WTC11 (cell line): ENCODE measurements at regions not wholly inside any gene's neighbourhood (a gene's known extent, or its start where the extent isn't known, plus 50 kb on each side); places are given as distances from the start of the nearest gene placed in this dataset.

Experiments used
- ATAC-seq: fragments of 200-7000 bp; cut with Tn5 transposase; 2 replicates; pipeline ENCODE4 v1.10.0; 2021; ENCODE audit warnings: mild to moderate bottlenecking, moderate library complexity
- CTCF ChIA-PET: fragments of 300-600 bp; sonication (Branson Sonifier 250); formaldehyde crosslinking; loops from one replicate; lab custom pipeline; 2021; ENCODE audit warnings: antibody characterized with exemption; lab: Charles Lee
- POLR2A ChIA-PET: fragments of 350-600 bp; sonication (Branson Sonifier 250); formaldehyde crosslinking; loops from one replicate; lab custom pipeline; 2021; ENCODE audit warnings: antibody characterized with exemption; lab: Charles Lee
- DNase-seq: peaks from one replicate; pipeline ENCODE4 v3.0.0; 2021; ENCODE audit warnings: low spot score
- H3K27ac Mint-ChIP-seq: 2 replicates; pipeline ENCODE4 v1.8.0; 2021; ENCODE audit warnings: mixed read lengths
- H3K27me3 Mint-ChIP-seq: 2 replicates; pipeline ENCODE4 v1.8.0; 2021; ENCODE audit warnings: low read depth, mild to moderate bottlenecking, moderate library complexity, mixed read lengths
- H3K36me3 Mint-ChIP-seq: 2 replicates; pipeline ENCODE4 v1.8.0; 2021; ENCODE audit warnings: mixed read lengths
- H3K4me1 Mint-ChIP-seq: 2 replicates; pipeline ENCODE4 v1.8.0; 2022; ENCODE audit warnings: mixed read lengths
- H3K4me3 Mint-ChIP-seq: 2 replicates; pipeline ENCODE4 v1.8.0; 2021; ENCODE audit warnings: mild to moderate bottlenecking, moderate library complexity, mixed read lengths
- H3K9me3 Mint-ChIP-seq: 2 replicates; pipeline ENCODE4 v1.8.0; 2021; ENCODE audit warnings: mixed read lengths
- AR ChIP-seq: fragments of 250-450 bp; sonication (Bioruptor Pico); IDR thresholded peaks from 2 replicates; pipeline ENCODE4 v1.9.0; 2021; ENCODE audit warnings: mild to moderate bottlenecking
- ARID4B ChIP-seq: sonication (generic); formaldehyde crosslinking; IDR thresholded peaks from 2 replicates; pipeline ENCODE4 v1.8.0; 2023; ENCODE audit warnings: missing genetic modification reagents, mild to moderate bottlenecking, borderline replicate concordance
- ATF2 ChIP-seq: sonication (generic); formaldehyde crosslinking; IDR thresholded peaks from 2 replicates; pipeline ENCODE4 v1.8.1; 2022; ENCODE audit warnings: low read depth, missing genetic modification reagents, borderline replicate concordance
- E2F1 ChIP-seq: sonication (generic); formaldehyde crosslinking; IDR thresholded peaks from 2 replicates; pipeline ENCODE4 v1.8.0; 2022; ENCODE audit warnings: mild to moderate bottlenecking, missing genetic modification reagents
- FOXP4 ChIP-seq: sonication (generic); formaldehyde crosslinking; IDR thresholded peaks from 2 replicates; pipeline ENCODE4 v1.8.0; 2022; ENCODE audit warnings: mild to moderate bottlenecking, missing genetic modification reagents
- GABPB1 ChIP-seq: sonication (generic); formaldehyde crosslinking; IDR thresholded peaks from 2 replicates; pipeline ENCODE4 v1.8.1; 2023; ENCODE audit warnings: mild to moderate bottlenecking, missing genetic modification reagents
- GTF2I ChIP-seq: fragments of 250-450 bp; sonication (Bioruptor Pico); conservative IDR thresholded peaks from 2 replicates; pipeline ENCODE4 v1.4.0; 2021; ENCODE audit warnings: mild to moderate bottlenecking
- HMGXB4 ChIP-seq: sonication (generic); formaldehyde crosslinking; IDR thresholded peaks from 2 replicates; pipeline ENCODE4 v1.8.1; 2023; ENCODE audit warnings: mild to moderate bottlenecking, moderate library complexity, missing genetic modification reagents
- JAZF1 ChIP-seq: fragments of 250-450 bp; sonication (Bioruptor Pico); IDR thresholded peaks from 2 replicates; pipeline ENCODE4 v1.9.0; 2021; ENCODE audit warnings: moderate library complexity, mild to moderate bottlenecking, inconsistent platforms
- KAT7 ChIP-seq: sonication (generic); formaldehyde crosslinking; IDR thresholded peaks from 2 replicates; pipeline ENCODE4 v1.8.1; 2023; ENCODE audit warnings: missing genetic modification reagents, mild to moderate bottlenecking, borderline replicate concordance
- MAX ChIP-seq: sonication (generic); formaldehyde crosslinking; IDR thresholded peaks from 2 replicates; pipeline ENCODE4 v1.8.0; 2022; ENCODE audit warnings: mild to moderate bottlenecking, missing genetic modification reagents
- NFYB ChIP-seq: sonication (generic); formaldehyde crosslinking; conservative IDR thresholded peaks from 2 replicates; pipeline ENCODE4 v1.8.0; 2022; ENCODE audit warnings: low read depth, missing genetic modification reagents
- ZBTB43 ChIP-seq: sonication (generic); formaldehyde crosslinking; IDR thresholded peaks from 2 replicates; pipeline ENCODE4 v1.8.1; 2023; ENCODE audit warnings: mild to moderate bottlenecking, missing genetic modification reagents
- ZMAT4 ChIP-seq: fragments of 250-450 bp; sonication (Bioruptor Pico); IDR thresholded peaks from 2 replicates; pipeline ENCODE4 v1.9.0; 2021; ENCODE audit warnings: mild to moderate bottlenecking
- ZNF138 ChIP-seq: sonication (generic); formaldehyde crosslinking; conservative IDR thresholded peaks from 2 replicates; pipeline ENCODE4 v1.8.1; 2022; ENCODE audit warnings: mild to moderate bottlenecking, moderate library complexity, missing genetic modification reagents
- ZNF232 ChIP-seq: sonication (generic); formaldehyde crosslinking; IDR thresholded peaks from 2 replicates; pipeline ENCODE4 v1.8.0; 2022; ENCODE audit warnings: mild to moderate bottlenecking, missing genetic modification reagents
- ZNF416 ChIP-seq: fragments of 250-450 bp; sonication (Bioruptor Pico); IDR thresholded peaks from 2 replicates; pipeline ENCODE4 v1.9.0; 2021; ENCODE audit warnings: mild to moderate bottlenecking, inconsistent platforms

GRCh38 chr1:198047913-198048312 is 108.9 kb upstream of the NEK7 start (continued):
- no peak for TF ChIP-seq AR (CRISPR knock-in tag)
- TF ChIP-seq MAX: no peak
- TF ChIP-seq ATF2: no peak
- TF ChIP-seq ZNF232 (CRISPR knock-in tag): no peak
- TF ChIP-seq, all 79 proteins: peak for 0

- no peaks in the 10 kb centered on the region for H3K4me1 Mint-ChIP-seq
- no peaks in the 10 kb centered on the region for H3K27me3 Mint-ChIP-seq
- no peak for TF ChIP-seq ZBTB43 (CRISPR knock-in tag)
- no peak for TF ChIP-seq NFYB
- no peak for TF ChIP-seq ZMAT4 (CRISPR knock-in tag)
- TF ChIP-seq GABPB1 (CRISPR knock-in tag): no peak
- no peak for TF ChIP-seq KAT7 (CRISPR knock-in tag)
- TF ChIP-seq FOXP4: no peak
- TF ChIP-seq JAZF1 (CRISPR knock-in tag): no peak
- no peak for TF ChIP-seq GTF2I (CRISPR knock-in tag)
- TF ChIP-seq HMGXB4 (CRISPR knock-in tag): no peak
- no peak for TF ChIP-seq E2F1 (CRISPR knock-in tag)
- TF ChIP-seq ZNF416: no peak
- no peak for TF ChIP-seq ARID4B
- TF ChIP-seq ZNF138 (CRISPR knock-in tag): no peak
- ATAC-seq: no peak
- H3K4me3 Mint-ChIP-seq: no peak overlapping the region
- ChIA-PET CTCF (no interaction called here), POLR2A (interaction anchor here (0.6 kb wide), 1 partner anchor 560 kb away, joined by 3 read pairs; no protein-coding TSS in a partner anchor)
- H3K36me3 Mint-ChIP-seq: no peaks in the 10 kb centered on the region
- DNase-seq: no peak
- H3K27ac Mint-ChIP-seq: no peak overlapping the region
- H3K9me3 Mint-ChIP-seq: no peaks in the 10 kb centered on the region
Measured at GRCh38 chr1:198054510-198054909, 102.3 kb upstream of the NEK7 start.
